H9 (cell line): ENCODE measurements at regions not wholly inside any gene's neighbourhood (a gene's known extent, or its start where the extent isn't known, plus 50 kb on each side); places are given as distances from the start of the nearest gene placed in this dataset.
"Not testable (repeated sequence)": the region's sequence is repeated elsewhere in the genome, so short reads cannot be mapped to it uniquely, and the experiment has no call there.

Experiments
- DNase-seq: peaks from one replicate; pipeline ENCODE4 v3.0.0-alpha.2; 2017
- H2AFZ ChIP-seq: one replicate; pipeline ENCODE4 v1.6.1; 2013; ENCODE audit warnings: mild to moderate bottlenecking, low read length, control low read depth, moderate library complexity
- H2AK5ac ChIP-seq: 2 replicates; pipeline ENCODE4 v1.6.1; 2013; ENCODE audit warnings: low read length, control low read depth, mixed read lengths; ENCODE audit not compliant: insufficient read length
- H2BK120ac ChIP-seq: one replicate; pipeline ENCODE4 v1.6.1; 2013; ENCODE audit warnings: low read depth, mild to moderate bottlenecking, low read length, control low read depth, inconsistent platforms; ENCODE audit not compliant: poor library complexity, severe bottlenecking
- H2BK12ac ChIP-seq: 2 replicates; pipeline ENCODE4 v1.6.1; 2013; ENCODE audit warnings: low read length, control low read depth, mixed read lengths, low read depth; ENCODE audit not compliant: insufficient read length
- H2BK15ac ChIP-seq: 2 replicates; pipeline ENCODE4 v1.6.1; 2013; ENCODE audit warnings: low read depth, low read length, control low read depth
- H2BK20ac ChIP-seq: one replicate; pipeline ENCODE4 v1.6.1; 2013; ENCODE audit warnings: low read depth, mild to moderate bottlenecking, low read length, control low read depth, inconsistent platforms; ENCODE audit not compliant: poor library complexity, severe bottlenecking
- H2BK5ac ChIP-seq: 2 replicates; pipeline ENCODE4 v1.6.1; 2013; ENCODE audit warnings: low read length, control low read depth, mixed read lengths; ENCODE audit not compliant: insufficient read length
- H3K14ac ChIP-seq: 2 replicates; pipeline ENCODE4 v1.6.1; 2013; ENCODE audit warnings: low read length, control low read depth; ENCODE audit not compliant: insufficient read depth
- H3K18ac ChIP-seq: 2 replicates; pipeline ENCODE4 v1.6.1; 2013; ENCODE audit warnings: low read depth, mild to moderate bottlenecking, mixed read lengths, low read length, control low read depth; ENCODE audit not compliant: insufficient read length
- H3K23ac ChIP-seq: 2 replicates; pipeline ENCODE4 v1.6.1; 2013; ENCODE audit warnings: low read length, control low read depth, mixed read lengths, low read depth; ENCODE audit not compliant: insufficient read length
- H3K23me2 ChIP-seq: 2 replicates; pipeline ENCODE4 v1.6.1; 2013; ENCODE audit warnings: low read depth, mild to moderate bottlenecking, mixed read lengths, low read length, control low read depth; ENCODE audit not compliant: insufficient read length, poor library complexity, severe bottlenecking
- H3K27ac ChIP-seq: 2 replicates; pipeline ENCODE4 v1.5.1; 2013; ENCODE audit warnings: low read length, control low read depth, mixed read lengths, low read depth; ENCODE audit not compliant: insufficient read length
- H3K27me3 ChIP-seq: 2 replicates; pipeline ENCODE4 v1.6.1; 2013; ENCODE audit warnings: low read length, control low read depth, inconsistent platforms; ENCODE audit not compliant: insufficient read depth
- H3K4ac ChIP-seq: 2 replicates; pipeline ENCODE4 v1.6.1; 2013; ENCODE audit warnings: low read depth, mild to moderate bottlenecking, control low read depth, inconsistent platforms, low read length, moderate library complexity
- H3K4me1 ChIP-seq: 2 replicates; pipeline ENCODE4 v1.6.1; 2013; ENCODE audit warnings: low read length, control low read depth, inconsistent platforms; ENCODE audit not compliant: insufficient read depth
- H3K4me2 ChIP-seq: 2 replicates; pipeline ENCODE4 v1.6.1; 2013; ENCODE audit warnings: low read length, control low read depth, mixed read lengths; ENCODE audit not compliant: insufficient read length, insufficient read depth
- H3K56ac ChIP-seq: 2 replicates; pipeline ENCODE4 v1.6.1; 2013; ENCODE audit warnings: low read depth, mild to moderate bottlenecking, mixed read lengths, low read length, control low read depth; ENCODE audit not compliant: insufficient read length
- H3K79me1 ChIP-seq: 2 replicates; pipeline ENCODE4 v1.6.1; 2013; ENCODE audit warnings: low read depth, mild to moderate bottlenecking, moderate library complexity, low read length, control low read depth, inconsistent platforms; ENCODE audit not compliant: insufficient read depth, poor library complexity, severe bottlenecking
- H3K79me2 ChIP-seq: 2 replicates; pipeline ENCODE4 v1.6.1; 2013; ENCODE audit warnings: low read length, control low read depth, inconsistent platforms; ENCODE audit not compliant: insufficient read depth
- H3K9ac ChIP-seq: 2 replicates; pipeline ENCODE4 v1.6.1; 2013; ENCODE audit warnings: low read length, control low read depth, mixed read lengths; ENCODE audit not compliant: insufficient read length; ENCODE audit errors: extremely low read depth
- H3K9me3 ChIP-seq: one replicate; pipeline ENCODE4 v1.6.1; 2013; ENCODE audit warnings: low read depth, low read length, inconsistent platforms; ENCODE audit not compliant: control insufficient read depth
- H3T11ph ChIP-seq: one replicate; pipeline ENCODE4 v1.6.1; 2013; ENCODE audit warnings: mild to moderate bottlenecking, low read length, control low read depth, inconsistent platforms
- H4K20me1 ChIP-seq: one replicate; pipeline ENCODE4 v1.6.1; 2013; ENCODE audit not compliant: control insufficient read depth, insufficient read length, insufficient read depth
- H4K5ac ChIP-seq: 2 replicates; pipeline ENCODE4 v1.6.1; 2013; ENCODE audit warnings: low read depth, mild to moderate bottlenecking, mixed read lengths, low read length, control low read depth; ENCODE audit not compliant: insufficient read length
- H4K8ac ChIP-seq: replicated peaks from 2 replicates; pipeline ENCODE4 v1.6.1; 2013; ENCODE audit warnings: low read length, control low read depth, mixed read lengths, low read depth; ENCODE audit not compliant: insufficient read length
- H4K91ac ChIP-seq: 2 replicates; pipeline ENCODE4 v1.6.1; 2013; ENCODE audit warnings: low read depth, mild to moderate bottlenecking, moderate library complexity, mixed read lengths, low read length, control low read depth; ENCODE audit not compliant: insufficient read length
- H3K27ac Mint-ChIP-seq, 3 experiments: 2 replicates in 2 of 3; 3 replicates in 1 of 3; pipeline ENCODE4 v1.8.0; 2020 to 2021; ENCODE audit warnings: mixed read lengths in 3 of 3, mild to moderate bottlenecking in 1 of 3, moderate library complexity in 1 of 3
- H3K27me3 Mint-ChIP-seq: 2 replicates; pipeline ENCODE4 v1.8.0; 2021; ENCODE audit warnings: low read depth, mild to moderate bottlenecking, moderate library complexity, mixed read lengths
- H3K36me3 Mint-ChIP-seq, 3 experiments: 2 replicates in 2 of 3; 3 replicates in 1 of 3; pipeline ENCODE4 v1.8.0; 2020 to 2021; ENCODE audit warnings: low read depth in 3 of 3, mixed read lengths in 3 of 3; ENCODE audit not compliant: insufficient read depth in 1 of 3
- H3K4me1 Mint-ChIP-seq, 2 experiments: 2 replicates each; pipeline ENCODE4 v1.8.0; 2020; ENCODE audit warnings: mixed read lengths in 2 of 2
- H3K4me3 Mint-ChIP-seq, 2 experiments: 2 replicates in 1 of 2; 3 replicates in 1 of 2; pipeline ENCODE4 v1.8.0; 2020 to 2021; ENCODE audit warnings: mild to moderate bottlenecking in 2 of 2, mixed read lengths in 2 of 2, moderate library complexity in 1 of 2
- H3K9me3 Mint-ChIP-seq, 2 experiments: 2 replicates in 1 of 2; 3 replicates in 1 of 2; pipeline ENCODE4 v1.8.0; 2020; ENCODE audit warnings: mild to moderate bottlenecking in 2 of 2, mixed read lengths in 2 of 2, moderate library complexity in 1 of 2
- CTCF ChIP-seq: fragments of 200-600 bp; sonication (generic); conservative IDR thresholded peaks from 3 replicates; pipeline ENCODE4 v1.8.0; 2021; ENCODE audit warnings: antibody characterized with exemption, mild to moderate bottlenecking
- WGBS: extraction: QIAGEN DNeasy Blood & Tissue Kit; methylation state at CpG from one replicate; pipeline ENCODE4 v1.1.7; 2013; ENCODE audit warnings: missing lambda C conversion rate, low lambda C conversion rate, mixed read lengths; ENCODE audit not compliant: insufficient read length; ENCODE audit errors: extremely low coverage; 5-methylcytosine and 5-hydroxymethylcytosine counted together

- no peak overlapping the region for H2BK12ac ChIP-seq
- H3K27me3 ChIP-seq: no peaks in the 10 kb centered on the region
- H3K4me2 ChIP-seq: no peak overlapping the region
- no peak overlapping the region for H3K27ac ChIP-seq
- H2BK5ac ChIP-seq: no peak overlapping the region
- WGBS: no CpG with 5 or more reads among the region's 3 CpGs
- H2AK5ac ChIP-seq: no peak overlapping the region
- H3K9ac ChIP-seq: no peak overlapping the region
- no peaks in the 10 kb centered on the region for H3K9me3 ChIP-seq
- no peak overlapping the region for H3K23ac ChIP-seq
- no peak overlapping the region for H3K56ac ChIP-seq
- H3T11ph ChIP-seq: no peak overlapping the region
- H3K4me1 Mint-ChIP-seq: peaks cover 19 to 21% of the 10 kb centered on the region in 2 experiments
- H3K79me1 ChIP-seq: no peaks in the 10 kb centered on the region
- H3K4me1 ChIP-seq: peaks cover 8% of the 10 kb centered on the region; the same call in 1 of the 2 replicates
- no peak overlapping the region for H3K27ac Mint-ChIP-seq
- no peaks in the 10 kb centered on the region; a peak in 1 of 7 replicates for H3K36me3 Mint-ChIP-seq
- no peak overlapping the region for H3K4me3 Mint-ChIP-seq
- H3K9me3 Mint-ChIP-seq: peaks cover 0 to 3% of the 10 kb centered on the region in 2 experiments; a peak in 2 of 5 replicates
- no peak overlapping the region for H3K14ac ChIP-seq
- no peak for TF ChIP-seq CTCF
- no peak overlapping the region for H2AFZ ChIP-seq
- H3K27me3 Mint-ChIP-seq: no peaks in the 10 kb centered on the region
- H4K91ac ChIP-seq: no peak overlapping the region
- H2BK15ac ChIP-seq: no peak overlapping the region
- no peaks in the 10 kb centered on the region for H3K79me2 ChIP-seq
- no peak overlapping the region for H3K18ac ChIP-seq
- H4K5ac ChIP-seq: no peak overlapping the region
- DNase-seq: no peak
- H2BK20ac ChIP-seq: no peak overlapping the region
- H3K4ac ChIP-seq: no peak overlapping the region
- H3K23me2 ChIP-seq: no peaks in the 10 kb centered on the region
- no peaks in the 10 kb centered on the region for H4K20me1 ChIP-seq
- H2BK120ac ChIP-seq: no peak overlapping the region
- no peak overlapping the region for H4K8ac ChIP-seq
Measured at GRCh38 chr11:103812680-103813079, 223.8 kb upstream of the DDI1 start.

- not testable (repeated sequence) for H3K23ac ChIP-seq, H3K4me1 Mint-ChIP-seq
- H3K36me3 Mint-ChIP-seq: peaks cover 5 to 21% (median 9%) of the 10 kb centered on the region in 3 experiments
Measured at GRCh38 chr11:103820345-103820744, 216.1 kb upstream of the DDI1 start.

More at GRCh38 chr11:103820345-103820744, 216.1 kb upstream of the DDI1 start:
- DNase-seq, H2AFZ ChIP-seq, H3K9me3 ChIP-seq, H3K23me2 ChIP-seq, H3K4me3 Mint-ChIP-seq, H3K27me3 Mint-ChIP-seq, H2BK15ac ChIP-seq, H4K5ac ChIP-seq, H4K20me1 ChIP-seq, H2AK5ac ChIP-seq, H3K18ac ChIP-seq, H2BK120ac ChIP-seq, H4K91ac ChIP-seq, H3K27ac ChIP-seq, H3K4me2 ChIP-seq, H3K27ac Mint-ChIP-seq, H4K8ac ChIP-seq, H2BK20ac ChIP-seq, H3K79me1 ChIP-seq, H3K9ac ChIP-seq, H3K4ac ChIP-seq, H2BK5ac ChIP-seq, H2BK12ac ChIP-seq, H3K14ac ChIP-seq, H3T11ph ChIP-seq, H3K27me3 ChIP-seq, H3K79me2 ChIP-seq, H3K4me1 ChIP-seq, H3K56ac ChIP-seq: not testable (repeated sequence)
- H3K9me3 Mint-ChIP-seq: peaks cover 21 to 27% of the 10 kb centered on the region in 2 experiments
- WGBS: no CpG with 5 or more reads among the region's 8 CpGs
